HG03066 (cell line): ENCODE measurements at regions not wholly inside any gene's neighbourhood (a gene's known extent, or its start where the extent isn't known, plus 50 kb on each side); places are given as distances from the start of the nearest gene placed in this dataset.
"Not testable (repeated sequence)": the region's sequence is repeated elsewhere in the genome, so short reads cannot be mapped to it uniquely, and the experiment has no call there.

ENCODE experiments used
- ATAC-seq: cut with Tn5 transposase; IDR thresholded peaks from one replicate; pipeline ENCODE4 v1.9.1; 2021; ENCODE audit warnings: low read depth; ENCODE audit not compliant: unreplicated experiment

DNA sequence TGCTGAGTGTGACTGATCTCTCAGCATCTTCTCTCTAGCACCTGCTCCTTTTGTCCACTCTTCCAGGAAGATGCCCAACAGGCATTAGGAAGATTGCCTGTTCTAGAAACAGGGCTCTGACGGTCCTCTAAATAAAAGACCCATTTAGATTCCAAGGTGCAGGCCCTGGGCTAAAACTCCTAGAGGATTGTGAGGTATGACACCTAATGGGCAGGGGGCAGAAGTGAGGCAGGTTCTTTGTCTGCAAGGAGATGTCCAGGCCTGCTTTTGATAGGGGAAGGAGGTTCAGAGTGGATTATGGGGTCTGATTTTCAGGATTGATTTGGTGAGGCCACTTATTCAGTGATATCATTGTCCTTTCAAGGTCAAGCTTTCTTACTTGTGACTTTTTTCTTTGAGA is 140.8 kb upstream of the TRPC7 start:
- no peak for ATAC-seq

DNA sequence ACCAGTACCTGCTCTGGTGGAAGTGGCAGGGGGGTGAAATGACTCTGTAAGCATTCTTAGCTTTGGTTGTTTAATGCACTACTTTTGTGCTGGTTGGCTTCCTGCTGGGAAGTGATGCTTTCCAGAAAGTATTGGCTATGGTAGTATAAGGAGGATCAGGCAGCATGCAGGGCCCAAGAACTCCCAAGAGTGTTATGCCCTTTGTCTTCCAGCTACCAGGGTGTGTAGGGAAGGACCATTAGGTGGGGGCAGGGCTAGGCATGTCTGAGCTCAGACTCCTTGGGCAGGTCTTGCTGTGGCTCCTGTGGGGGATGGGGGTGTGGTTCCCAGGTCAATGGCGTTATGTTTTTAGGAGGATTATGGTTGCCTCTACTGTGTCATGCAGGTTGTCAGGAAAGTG is 135.8 kb upstream of the TRPC7 start:
- ATAC-seq = no peak

DNA sequence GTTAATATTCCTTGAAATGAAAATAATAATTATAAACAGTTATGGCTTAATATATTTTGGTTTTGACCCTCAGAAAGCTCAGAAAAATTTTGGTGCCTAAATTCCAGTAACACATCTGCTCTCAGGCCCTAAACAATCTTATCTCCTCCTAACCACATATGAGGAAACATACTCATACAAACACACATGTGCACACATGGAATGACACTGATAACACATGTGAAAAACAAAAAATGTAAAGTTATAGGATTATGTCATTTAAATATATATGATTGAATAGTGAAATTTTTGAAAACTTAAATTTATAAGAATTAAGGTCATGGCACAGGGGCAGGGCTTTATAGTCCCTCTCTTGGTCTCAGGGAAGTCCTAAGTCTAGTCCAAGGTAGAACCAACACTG is 127.2 kb upstream of the TRPC7 start:
- no peak for ATAC-seq

DNA sequence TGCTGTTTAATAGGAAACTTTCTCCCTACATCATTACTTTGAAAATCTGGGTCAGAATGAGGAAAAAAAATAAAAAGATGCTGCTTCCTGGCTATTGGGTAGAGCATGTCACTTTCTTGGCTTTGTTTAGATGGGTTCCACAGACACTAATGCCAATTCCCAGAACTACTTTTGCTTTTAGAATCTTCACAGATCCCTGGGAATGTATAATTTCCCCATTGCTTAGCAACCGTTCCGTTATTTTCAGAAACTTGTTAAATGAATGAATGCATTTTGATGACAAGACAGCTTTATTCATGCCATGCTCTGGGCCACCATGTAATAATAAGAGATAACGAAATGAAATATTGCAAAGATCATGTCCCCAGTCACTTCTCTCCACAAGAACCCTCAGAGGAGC is 126.5 kb upstream of the TRPC7 start:
- ATAC-seq = no peak

DNA sequence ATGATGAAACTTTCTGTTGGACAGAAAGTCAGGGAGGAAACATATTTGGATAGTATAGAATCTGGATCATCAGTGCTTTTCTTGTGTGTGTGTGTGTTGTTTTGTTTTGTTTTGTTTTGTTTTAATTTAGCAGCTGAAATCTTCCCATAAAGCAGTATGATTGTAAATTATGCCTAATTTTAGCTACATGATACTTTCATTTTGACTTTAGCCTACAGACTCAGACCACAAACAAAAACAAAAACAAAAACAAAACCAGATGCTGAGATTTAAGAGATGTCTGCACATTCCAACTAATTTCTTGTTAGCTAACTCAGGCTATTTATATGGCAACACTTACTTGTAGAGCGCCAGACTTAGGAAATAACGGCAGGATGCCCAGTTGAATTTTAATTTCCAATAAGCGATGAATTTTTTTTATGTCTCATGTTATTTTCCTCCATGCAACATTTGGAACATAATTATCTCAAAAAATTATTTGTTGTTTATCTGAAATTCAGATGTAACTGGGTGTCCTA is 119.5 kb upstream of the TRPC7 start:
- ATAC-seq = no peak

DNA sequence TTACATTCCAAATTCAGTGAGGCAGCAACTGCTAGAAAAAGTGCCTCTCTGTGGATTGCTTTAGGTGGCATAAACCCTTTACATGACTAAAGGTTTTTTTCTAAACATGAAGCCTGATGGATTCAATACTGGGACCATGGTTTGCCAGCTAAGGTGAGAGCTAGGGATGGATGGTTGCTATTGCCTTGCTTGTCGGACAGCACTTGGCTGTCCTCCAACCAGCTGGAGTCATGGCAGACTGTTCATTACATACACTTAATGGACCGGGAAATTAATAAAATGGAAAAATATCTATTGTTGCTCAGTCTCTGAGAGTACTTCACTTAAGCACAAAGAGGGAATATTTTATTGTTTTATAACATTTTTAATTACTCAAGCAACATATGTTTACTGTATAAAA is 116.9 kb upstream of the TRPC7 start:
- ATAC-seq = no peak

DNA sequence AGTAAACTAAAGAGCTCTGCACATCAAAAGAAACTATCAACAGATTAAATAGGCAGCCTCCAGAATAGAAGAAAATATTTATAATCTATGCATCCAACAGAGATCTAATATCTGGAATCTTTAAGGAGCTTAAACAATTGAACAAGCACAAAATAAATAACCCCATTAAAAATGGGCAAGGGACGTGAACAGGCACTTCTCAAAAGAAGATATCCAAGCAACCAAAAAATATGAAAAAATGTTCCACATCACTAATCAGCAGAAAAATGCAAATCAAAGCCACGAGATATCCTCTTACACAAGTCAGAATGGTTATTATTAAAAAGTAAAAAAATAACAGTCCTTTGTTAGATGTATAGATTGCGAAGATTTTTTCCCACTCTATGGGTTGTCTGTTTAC is 109.1 kb upstream of the TRPC7 start:
- ATAC-seq = no peak

DNA sequence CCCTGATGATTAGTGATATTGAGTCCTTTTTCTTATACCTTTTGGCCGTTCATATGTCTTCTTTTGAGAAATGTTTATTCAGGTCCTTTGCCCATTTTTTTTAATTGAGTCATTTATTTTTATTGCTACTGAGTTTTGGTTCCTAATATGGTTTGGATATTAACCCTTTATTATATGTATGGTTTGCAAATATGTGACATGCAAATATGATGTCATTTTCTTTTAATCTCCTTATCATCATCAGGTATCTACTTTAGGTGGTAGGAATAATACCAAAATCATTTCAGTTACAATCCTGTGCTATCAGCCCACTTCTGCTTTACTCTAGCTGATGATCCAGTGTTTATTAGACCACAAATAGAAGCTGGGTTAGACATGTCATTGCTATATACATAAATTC is 102.3 kb upstream of the TRPC7 start:
- ATAC-seq = no peak

DNA sequence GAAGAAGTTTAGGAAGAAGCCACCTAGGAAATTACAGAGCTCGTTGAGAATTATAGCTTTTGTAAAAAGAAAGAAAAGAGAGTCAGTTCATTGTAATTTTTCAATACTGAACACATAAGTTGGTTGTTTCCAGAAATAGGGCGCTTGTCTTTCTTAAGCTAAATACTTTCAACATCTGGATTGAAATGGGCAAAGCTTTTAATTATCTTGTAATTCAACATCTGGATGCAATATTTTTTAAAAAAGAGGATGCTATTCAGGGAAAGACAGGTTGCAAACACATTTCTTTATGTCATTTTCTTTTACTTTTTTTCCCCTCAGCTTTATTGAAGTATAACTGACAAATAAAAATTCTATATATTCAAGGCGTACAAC is 100.7 kb upstream of the TRPC7 start:
- ATAC-seq = no peak

DNA sequence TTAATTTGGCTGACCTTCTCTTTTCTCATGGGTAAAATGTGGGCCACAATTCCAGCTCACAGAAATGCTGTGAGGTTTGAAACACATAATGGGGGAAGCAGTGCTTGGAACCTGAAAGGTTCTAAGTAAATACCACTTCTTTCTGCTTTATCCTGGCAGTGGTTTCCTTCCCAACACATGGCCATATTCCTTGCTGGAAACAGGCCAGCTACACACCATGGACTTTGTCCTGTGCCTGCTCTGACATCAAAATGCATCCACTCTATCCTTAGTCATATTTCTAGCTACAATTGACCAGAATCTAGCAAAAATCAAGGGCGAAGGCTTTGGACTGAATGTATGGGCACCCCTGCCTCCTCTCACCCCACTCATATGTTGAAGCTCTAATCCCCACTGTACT is 93.1 kb upstream of the TRPC7 start:
- ATAC-seq = no peak

DNA sequence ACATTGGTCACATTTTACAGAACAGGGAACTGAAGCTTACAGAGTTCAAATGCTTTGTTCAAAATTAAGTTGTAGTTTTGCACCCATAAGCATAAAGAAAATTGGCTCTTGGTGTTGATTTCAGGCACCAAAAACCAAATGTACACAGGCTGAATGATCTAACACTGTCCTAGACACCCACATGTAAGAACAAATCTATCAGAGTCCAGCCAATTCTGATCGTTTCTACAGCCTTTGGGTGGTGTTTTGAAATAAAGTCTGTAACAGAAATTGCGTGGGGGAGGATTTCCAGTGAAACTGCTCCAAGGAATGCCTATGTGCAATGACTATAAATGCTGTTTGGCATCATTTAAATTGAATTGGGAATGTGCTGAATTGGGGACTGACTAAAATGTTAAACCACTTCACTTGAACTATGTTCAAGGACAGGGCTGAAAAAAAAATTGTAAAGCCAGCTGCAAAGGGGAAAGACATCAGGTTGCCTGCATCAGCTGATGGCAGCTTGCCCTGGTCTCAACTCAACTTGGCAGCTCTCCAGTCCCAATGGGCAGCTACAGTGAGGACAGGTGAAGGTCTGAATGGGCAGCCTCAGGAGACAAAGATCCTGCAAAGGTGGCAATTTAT is 92.2 kb upstream of the TRPC7 start:
- ATAC-seq = no peak

DNA sequence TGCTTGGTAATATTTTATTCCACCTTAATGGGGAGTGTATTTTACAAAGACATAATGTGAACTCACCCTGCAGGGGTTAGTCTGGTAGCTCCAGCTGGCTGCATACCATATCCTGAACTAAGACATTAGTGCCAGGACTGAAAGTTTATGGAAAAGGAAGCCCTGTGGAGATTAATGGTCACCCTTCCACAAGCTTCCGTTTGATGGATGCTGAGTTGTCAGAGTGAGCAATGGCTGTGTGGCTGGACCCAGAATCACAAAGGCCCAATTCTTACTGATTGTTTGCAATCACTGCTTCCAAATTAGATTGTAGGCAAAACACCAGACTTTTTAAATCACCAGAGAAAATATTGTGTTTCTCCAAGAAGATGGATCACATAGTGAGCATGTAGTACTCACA is 90.1 kb upstream of the TRPC7 start:
- ATAC-seq = no peak

DNA sequence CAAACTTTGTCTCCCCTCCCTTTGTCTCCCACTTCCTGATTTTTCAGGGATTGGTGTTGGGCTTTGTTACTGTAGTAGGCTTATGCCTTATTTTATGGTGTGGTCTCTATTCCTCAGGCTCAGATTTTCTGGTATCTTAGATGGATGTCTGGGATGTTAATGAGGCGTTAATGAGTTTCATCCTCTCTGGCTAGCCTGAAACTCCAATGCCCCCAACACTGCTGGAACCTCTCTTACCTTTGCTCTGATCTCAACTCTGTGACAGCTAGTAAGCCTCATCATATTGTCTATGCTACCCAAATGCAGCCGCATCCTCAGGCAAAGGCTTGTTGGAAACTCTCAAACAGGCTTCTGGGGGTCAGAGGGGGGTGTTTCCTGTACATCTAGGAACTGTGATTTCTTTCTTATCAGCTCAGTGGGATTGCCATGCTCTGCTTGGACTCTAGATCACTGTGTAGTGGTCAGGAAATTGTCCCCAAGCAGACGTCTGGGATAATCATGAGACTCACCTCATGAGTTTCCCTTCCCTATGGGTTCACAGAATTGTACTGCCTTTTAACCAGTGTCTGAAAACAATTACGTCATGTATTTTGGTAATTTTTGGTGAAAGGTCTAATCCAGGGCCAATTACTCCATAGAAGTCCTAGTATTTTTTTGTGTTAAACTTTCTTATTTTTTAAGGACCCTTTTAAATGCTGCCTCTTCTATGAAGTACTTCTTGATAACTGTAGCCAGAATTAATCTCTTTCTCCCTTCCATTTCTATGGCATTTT is 88.8 kb upstream of the TRPC7 start:
- ATAC-seq = no peak

DNA sequence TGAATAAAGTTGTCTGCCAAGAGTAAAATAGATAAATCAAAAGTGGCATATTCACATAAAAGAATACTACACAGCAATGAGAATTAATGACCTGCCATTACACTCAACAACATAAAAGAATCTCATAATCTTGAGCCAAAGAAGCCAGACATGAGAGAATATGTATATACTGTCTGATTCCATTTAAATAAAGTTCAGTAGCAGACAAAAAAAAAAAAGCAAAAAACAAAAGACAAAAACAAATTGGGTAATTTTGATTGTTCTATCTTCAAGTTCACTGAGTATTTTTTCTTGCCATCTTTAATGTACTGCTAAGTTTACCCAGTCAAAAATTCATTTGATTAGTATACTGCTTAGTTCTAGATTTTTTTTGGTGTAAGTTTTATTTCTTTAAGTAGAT is 87.9 kb upstream of the TRPC7 start:
- ATAC-seq = no peak

DNA sequence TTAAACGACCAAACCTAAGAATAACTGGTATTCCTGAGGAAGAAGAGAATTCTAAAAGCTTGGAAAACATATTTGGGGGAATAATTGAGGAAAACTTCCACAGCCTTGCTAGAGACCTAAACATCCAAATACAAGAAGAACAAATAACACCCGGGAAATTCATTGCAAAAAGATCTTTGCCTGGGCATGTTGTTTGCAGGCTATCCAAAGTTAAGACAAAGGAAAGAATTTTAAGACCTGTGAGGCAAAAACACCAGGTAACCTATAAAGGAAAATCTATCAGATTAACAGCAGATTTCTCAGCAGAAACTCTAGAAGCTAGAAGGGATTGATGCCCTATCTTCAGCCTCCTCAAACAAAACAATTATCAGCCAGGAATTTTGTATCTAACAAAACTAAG is 82.2 kb upstream of the TRPC7 start:
- ATAC-seq = not testable (repeated sequence)

DNA sequence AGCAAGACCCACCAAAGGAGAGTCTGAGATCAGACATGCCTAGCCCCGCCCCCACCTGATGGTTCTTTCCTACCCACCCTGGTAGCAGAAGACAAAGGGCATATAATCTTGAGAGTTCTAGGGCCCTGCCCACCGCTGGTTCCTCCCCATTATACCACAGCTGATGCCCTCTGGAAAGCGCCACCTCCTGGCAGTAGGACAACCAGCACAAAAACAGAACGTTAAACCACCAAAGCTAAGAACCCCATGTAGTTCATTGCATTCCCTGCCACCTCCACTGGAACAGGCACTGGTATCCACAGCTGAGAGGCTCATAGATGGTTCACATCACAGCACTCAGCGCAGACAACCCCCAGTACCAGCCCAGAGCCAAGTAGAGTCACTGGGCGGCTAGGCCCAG is 81.2 kb upstream of the TRPC7 start:
- ATAC-seq = no peak

DNA sequence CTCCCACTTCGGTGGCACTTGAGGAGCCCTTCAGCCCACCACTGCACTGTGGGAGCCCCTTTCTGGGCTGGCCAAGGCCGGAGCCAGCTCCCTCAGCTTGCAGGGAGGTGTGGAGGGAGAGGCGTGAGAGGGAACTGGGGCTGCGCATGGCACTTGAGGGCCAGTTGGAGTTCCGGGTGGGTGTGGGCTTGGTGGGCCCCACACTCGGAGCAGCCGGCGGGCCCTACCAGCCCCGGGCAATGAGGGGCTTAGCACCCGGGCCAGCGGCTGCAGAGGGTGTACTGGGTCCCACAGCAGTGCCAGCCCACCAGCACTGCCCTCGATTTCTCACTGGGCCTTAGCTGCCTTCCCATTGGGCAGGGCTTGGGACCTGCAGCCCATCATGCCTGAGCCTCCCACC is 78.8 kb upstream of the TRPC7 start:
- ATAC-seq = not testable (repeated sequence)

DNA sequence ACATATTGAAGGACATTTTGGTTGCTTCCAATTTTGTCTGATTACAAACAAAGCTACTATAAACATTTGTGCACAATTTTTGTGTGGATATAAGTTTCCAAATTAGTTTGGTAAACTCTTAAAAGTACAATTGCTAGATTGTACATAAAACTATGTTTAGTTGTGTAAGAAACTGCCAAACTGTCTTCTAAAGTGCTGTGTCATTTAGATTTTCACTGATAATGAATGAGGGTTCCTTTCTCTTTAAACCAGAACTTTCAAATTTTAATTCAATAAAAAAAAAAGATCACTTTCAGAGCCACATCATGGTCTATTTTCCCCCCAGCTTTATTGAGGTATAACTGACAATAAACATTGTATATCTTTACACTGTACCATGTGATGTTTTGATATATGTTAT is 74.0 kb upstream of the TRPC7 start:
- no peak for ATAC-seq

DNA sequence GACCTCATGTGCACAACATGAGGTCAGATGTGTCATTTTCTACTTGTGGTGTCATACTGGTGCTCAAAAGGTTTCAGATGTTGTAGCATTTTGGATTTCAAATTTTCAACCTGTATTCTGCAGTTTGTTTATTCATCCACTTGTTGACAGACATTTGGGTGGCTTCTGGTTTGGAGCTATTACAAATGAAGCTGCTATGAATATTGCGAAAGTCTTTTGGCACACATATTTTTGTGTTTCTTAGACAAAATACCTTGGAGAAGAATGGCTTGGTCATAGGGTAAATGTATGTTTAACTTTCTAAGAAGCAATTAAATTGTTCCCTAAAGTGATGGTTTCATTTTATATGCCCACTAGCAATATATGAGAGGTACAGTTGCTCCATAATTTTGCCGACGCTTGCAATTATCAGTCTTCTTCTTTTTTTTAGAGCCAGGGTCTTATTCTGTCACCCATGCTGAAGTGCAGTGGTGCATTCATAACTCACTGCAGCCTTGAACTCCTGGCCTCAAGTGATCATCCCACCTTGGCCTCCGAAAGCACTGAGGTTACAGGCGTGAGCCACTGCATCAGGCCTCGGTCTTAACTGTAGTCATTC is 70.7 kb upstream of the TRPC7 start:
- no peak for ATAC-seq

DNA sequence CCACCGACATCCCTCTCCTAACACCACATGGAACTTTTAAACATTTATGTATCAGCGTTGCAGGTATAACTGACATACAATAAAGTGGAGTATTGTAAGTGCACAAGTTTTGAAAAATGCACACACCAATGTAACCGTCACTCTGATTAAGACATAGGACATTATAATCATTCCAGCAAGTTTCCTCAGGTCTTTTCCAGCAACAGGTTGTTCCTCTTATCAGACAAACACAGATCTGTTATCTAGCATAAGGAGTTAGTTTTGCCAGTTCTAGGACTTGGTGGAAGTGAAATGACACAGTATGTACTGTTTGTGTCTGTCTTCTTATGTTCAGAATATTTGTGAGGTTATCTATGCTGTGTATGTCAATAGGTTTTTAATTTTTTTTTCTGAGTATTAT is 69.5 kb upstream of the TRPC7 start:
- ATAC-seq = no peak

DNA sequence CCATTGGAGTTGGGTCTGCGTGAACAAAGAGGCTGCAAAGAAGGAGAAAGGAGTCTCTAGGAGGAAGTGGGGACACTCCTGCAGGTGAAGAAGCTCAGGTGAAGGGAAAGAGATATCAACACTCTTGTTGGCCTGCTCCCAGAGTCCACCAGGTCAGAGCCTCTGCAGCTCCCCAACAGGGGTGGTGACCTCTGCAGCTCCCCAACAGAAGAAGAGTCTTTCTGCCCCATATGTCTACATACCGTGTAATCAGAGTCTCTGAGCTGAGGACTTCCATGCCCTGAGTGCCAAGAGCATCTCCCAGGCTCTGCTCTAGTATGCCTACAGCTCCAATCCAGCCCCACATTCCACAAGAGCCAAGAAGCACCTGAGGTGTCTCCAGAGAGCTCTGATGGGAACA is 67.4 kb upstream of the TRPC7 start:
- no peak for ATAC-seq

DNA sequence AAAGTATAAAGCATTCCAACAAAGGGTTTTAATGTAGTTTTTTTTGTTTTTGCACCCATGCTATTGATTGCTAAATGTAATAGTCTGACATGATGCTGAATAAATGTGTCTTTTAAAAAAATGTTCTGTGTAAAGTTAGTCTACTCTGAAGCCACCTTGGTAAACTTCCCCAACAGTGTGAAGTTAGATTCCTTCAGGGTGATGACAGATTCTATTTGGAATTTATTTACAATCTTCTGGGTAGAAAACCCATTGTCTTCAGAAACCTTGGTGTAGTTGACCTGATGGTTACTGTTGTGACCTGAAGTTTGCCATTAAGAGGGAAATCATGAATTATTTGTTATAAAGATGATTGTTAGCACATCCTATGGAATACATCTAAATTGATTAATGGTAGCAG is 64.7 kb upstream of the TRPC7 start:
- ATAC-seq = no peak
